ENCODE measurements at regions not wholly inside any gene's neighbourhood (a gene's known extent, or its start where the extent isn't known, plus 50 kb on each side); places are given as distances from the start of the nearest gene placed in this dataset.

DNA sequence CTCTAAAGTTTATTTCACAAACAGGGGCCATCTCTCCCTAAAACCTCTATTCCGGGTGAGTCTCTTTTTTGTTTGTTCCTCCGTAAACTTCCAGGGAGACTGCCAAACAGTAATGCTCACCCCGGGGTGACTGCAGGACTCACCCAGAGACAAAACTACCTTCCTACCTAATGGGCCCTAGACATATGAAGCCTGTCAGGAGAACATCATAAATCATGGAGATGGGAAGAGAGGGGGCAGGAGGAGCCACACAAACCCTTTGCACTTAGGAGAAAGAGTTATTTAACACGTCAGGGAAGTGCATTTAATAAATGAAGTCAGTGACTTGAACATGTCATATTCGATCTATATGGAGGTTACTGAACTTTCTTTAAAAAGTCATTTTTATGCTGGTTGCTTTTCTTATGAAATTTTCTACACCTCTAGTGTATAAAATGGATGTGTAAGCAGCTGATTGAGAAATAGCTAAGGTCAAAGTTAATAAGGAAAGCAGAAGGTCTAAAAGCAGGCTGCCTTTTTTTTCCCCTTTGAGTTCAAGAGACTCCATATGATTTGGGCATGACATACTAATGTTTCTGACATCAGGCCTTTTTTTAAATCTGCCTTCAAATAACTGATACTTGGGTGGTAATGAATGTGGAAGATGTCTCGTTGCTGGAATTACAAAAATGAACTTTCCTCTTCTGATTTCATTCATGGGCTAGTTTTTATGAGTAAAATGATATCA is 286.9 kb upstream of the USP25 start:
- peak; percentile 18 for DNase-seq
- H3K9me3 Mint-ChIP-seq, result peaks cover 16% of the 10 kb centered on the region
- H3K4me3 Mint-ChIP-seq, result peak overlapping the region; percentile 71
- H3K27ac Mint-ChIP-seq, result peak overlapping the region; percentile 98
- peaks cover 85% of the 10 kb centered on the region for H3K4me1 Mint-ChIP-seq
- H3K27me3 Mint-ChIP-seq (ENCODE audit: low read depth, poor library complexity), result peaks cover 3% of the 10 kb centered on the region
- TF ChIP-seq, protein P1, sequence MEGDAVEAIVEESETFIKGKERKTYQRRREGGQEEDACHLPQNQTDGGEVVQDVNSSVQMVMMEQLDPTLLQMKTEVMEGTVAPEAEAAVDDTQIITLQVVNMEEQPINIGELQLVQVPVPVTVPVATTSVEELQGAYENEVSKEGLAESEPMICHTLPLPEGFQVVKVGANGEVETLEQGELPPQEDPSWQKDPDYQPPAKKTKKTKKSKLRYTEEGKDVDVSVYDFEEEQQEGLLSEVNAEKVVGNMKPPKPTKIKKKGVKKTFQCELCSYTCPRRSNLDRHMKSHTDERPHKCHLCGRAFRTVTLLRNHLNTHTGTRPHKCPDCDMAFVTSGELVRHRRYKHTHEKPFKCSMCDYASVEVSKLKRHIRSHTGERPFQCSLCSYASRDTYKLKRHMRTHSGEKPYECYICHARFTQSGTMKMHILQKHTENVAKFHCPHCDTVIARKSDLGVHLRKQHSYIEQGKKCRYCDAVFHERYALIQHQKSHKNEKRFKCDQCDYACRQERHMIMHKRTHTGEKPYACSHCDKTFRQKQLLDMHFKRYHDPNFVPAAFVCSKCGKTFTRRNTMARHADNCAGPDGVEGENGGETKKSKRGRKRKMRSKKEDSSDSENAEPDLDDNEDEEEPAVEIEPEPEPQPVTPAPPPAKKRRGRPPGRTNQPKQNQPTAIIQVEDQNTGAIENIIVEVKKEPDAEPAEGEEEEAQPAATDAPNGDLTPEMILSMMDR (IDR thresholded peaks at IDR 0.05), result no peak
- H3K36me3 Mint-ChIP-seq (ENCODE audit: low read depth), result peaks cover 11% of the 10 kb centered on the region

DNA sequence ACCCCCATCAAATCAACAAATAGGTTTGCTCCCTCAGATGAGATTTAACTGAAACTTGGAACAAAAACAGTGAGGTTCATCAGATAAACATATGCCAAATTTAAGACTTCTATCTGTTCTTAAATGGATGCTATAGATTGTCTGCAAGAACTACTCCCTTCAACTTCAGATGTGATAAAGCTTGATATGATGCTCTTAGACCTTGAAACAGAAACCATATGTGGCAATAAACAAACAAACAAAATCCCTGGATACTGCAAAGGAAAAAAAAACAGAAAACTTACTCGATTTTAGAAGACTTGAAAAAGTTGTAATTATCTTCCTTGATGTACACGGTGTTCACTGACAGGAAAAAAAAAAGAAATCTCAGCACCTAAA is 286.1 kb upstream of the USP25 start:
- Mint-ChIP-seq H3K4me3 (peak overlapping the region; percentile 71), H3K4me1 (peaks cover 77% of the 10 kb centered on the region), H3K9me3 (peaks cover 24% of the 10 kb centered on the region), H3K36me3 (ENCODE audit: low read depth) (peaks cover 19% of the 10 kb centered on the region), H3K27ac (peak overlapping the region; percentile 98), H3K27me3 (ENCODE audit: low read depth, poor library complexity) (peaks cover 3% of the 10 kb centered on the region)
- TF ChIP-seq, protein P1 (IDR thresholded peaks at IDR 0.05), result no peak
- DNase-seq, result no peak

DNA sequence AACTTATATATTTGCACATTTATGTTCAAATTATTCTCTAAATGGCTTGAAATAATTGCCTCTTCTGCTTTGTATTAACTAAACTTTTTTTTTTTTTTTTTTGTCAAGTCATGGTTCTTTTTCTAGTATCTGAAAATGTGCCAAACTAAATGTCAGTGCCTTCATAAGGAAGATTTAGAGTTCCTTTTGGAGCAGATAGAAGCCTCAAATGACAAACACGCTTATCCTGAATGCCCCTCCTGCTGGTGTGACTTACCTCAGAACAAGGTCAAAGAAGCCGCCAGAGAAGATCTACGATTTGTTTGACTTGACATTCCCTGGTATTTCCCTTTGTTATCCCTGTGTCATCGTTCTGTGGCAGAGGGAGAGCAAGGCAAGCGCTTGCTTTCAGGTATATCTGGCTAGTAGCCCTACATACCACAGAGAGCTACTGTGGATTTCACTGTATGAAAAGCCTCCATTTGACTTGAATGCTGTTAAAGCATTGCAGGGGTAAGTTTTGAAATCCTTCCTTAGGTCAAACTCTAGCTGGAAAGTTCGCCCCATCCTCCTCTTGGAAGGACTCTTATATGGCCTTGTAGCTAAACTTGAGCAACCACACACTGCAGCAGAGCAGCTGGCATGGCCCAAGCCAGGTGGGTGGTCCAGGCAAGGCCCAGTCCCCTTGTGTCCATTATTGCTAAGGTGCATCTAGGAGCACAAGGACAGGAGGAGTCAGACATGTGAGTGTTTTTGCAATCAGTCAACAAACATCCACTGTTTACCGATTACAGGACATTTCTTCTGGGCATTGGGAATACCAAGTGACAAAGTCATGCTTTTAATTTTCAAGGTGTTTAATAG is 285.4 kb upstream of the USP25 start:
- peaks cover 25% of the 10 kb centered on the region for H3K36me3 Mint-ChIP-seq (ENCODE audit: low read depth)
- TF ChIP-seq, protein P1 (IDR thresholded peaks at IDR 0.05), result no peak
- H3K27ac Mint-ChIP-seq, result peak overlapping the region; percentile 98
- peaks cover 3% of the 10 kb centered on the region for H3K27me3 Mint-ChIP-seq (ENCODE audit: low read depth, poor library complexity)
- peaks cover 30% of the 10 kb centered on the region for H3K9me3 Mint-ChIP-seq
- H3K4me1 Mint-ChIP-seq, result peaks cover 70% of the 10 kb centered on the region
- H3K4me3 Mint-ChIP-seq, result peak overlapping the region; percentile 71
- peak; percentile 34 for DNase-seq

DNA sequence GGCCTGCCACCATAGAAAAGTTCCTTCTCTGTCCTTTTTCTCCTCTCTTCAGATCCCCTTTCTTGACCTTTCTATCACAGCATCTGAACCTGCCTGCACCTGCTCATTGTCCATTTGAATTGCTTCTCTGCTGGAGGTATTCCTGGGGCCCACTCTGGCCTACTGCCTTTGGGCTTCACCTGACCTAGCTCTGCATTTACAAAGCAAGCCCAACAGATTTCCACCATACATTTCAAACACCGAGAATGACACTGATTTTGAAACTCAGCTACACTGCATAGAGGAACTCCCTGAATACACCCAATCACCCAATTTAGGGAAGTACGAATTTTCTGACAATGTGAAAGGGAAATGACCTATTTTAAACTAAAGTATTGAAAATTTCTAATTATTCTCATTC is 284.5 kb upstream of the USP25 start:
- no peak for DNase-seq
- peaks cover 62% of the 10 kb centered on the region for H3K4me1 Mint-ChIP-seq
- TF ChIP-seq, protein P1 (IDR thresholded peaks at IDR 0.05), result no peak

DNA sequence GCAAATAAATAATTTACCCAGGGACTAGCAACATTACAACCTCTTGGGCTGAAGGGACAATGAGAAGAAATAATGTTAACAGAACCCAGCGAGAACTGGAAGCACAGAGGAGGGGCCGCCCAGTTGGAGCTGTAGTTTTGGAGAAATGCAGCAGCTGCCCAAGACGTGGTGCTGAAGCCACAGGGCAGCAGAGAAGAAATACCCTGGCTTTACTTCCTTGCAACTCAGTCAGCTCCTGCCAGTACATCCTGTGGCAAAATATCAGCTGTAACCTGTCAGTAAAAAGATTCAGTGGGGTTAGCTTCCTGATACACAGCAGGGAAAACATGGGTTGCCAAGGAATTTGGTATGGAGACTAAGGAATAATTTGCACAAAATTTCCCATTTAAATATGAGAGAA is 283.6 kb upstream of the USP25 start:
- Mint-ChIP-seq H3K9me3 (peaks cover 49% of the 10 kb centered on the region), H3K27ac (no peak overlapping the region), H3K36me3 (ENCODE audit: low read depth) (peaks cover 31% of the 10 kb centered on the region), H3K4me3 (no peak overlapping the region), H3K27me3 (ENCODE audit: low read depth, poor library complexity) (peaks cover 3% of the 10 kb centered on the region), H3K4me1 (peaks cover 55% of the 10 kb centered on the region)
- DNase-seq, result no peak
- TF ChIP-seq, protein P1 (IDR thresholded peaks at IDR 0.05), result no peak

More for the DNA sequence above, 284.5 kb upstream of the USP25 start:
- H3K27me3 Mint-ChIP-seq (ENCODE audit: low read depth, poor library complexity), result peaks cover 3% of the 10 kb centered on the region
- H3K4me3 Mint-ChIP-seq, result no peak overlapping the region
- peak overlapping the region; percentile 95 for H3K27ac Mint-ChIP-seq
- peaks cover 30% of the 10 kb centered on the region for H3K36me3 Mint-ChIP-seq (ENCODE audit: low read depth)
- peaks cover 40% of the 10 kb centered on the region for H3K9me3 Mint-ChIP-seq

All from nephron progenitor cell (in vitro differentiated cells).